HEK293 (cell line): ENCODE measurements at regions not wholly inside any gene's neighbourhood (a gene's known extent, or its start where the extent isn't known, plus 50 kb on each side); places are given as distances from the start of the nearest gene placed in this dataset.

Experiments
- CTCF ChIA-PET: fragments of 350-600 bp; formaldehyde crosslinking; extraction: SDS; loops from one replicate; lab custom pipeline; 2021; ENCODE audit warnings: antibody characterized with exemption; lab: Yijun Ruan, JAX
- POLR2A ChIA-PET: fragments of 300-600 bp; formaldehyde crosslinking; extraction: SDS; loops from one replicate; lab custom pipeline; 2020; ENCODE audit warnings: antibody characterized with exemption, inconsistent platforms; lab: Yijun Ruan, JAX
- H3K27ac ChIP-seq: fragments of 200-500 bp; sonication (Bioruptor generic); 2 replicates; pipeline ENCODE4 v1.5.1; 2014; ENCODE audit warnings: low read depth, low read length, control low read depth, inconsistent platforms; ENCODE audit errors: extremely low read depth
- H3K36me3 ChIP-seq, 2 experiments: fragments of 200-500 bp in 1 of 2; sonication (Bioruptor generic) in 1 of 2; 1 replicate in 1 of 2; 2 replicates in 1 of 2; pipeline ENCODE4 v1.5.1; 2014 to 2017; ENCODE audit warnings: inconsistent platforms in 2 of 2, low read length in 2 of 2; ENCODE audit not compliant: control insufficient read depth in 2 of 2, insufficient read depth in 1 of 2
- H3K4me1 ChIP-seq: fragments of 200-500 bp; sonication (Bioruptor generic); 2 replicates; pipeline ENCODE4 v1.5.1; 2014; ENCODE audit warnings: mild to moderate bottlenecking, low read length, inconsistent platforms; ENCODE audit not compliant: control insufficient read depth, insufficient read depth
- H3K4me3 ChIP-seq: 2 replicates; pipeline ENCODE4 v1.5.1; 2011; ENCODE audit warnings: low read depth, mild to moderate bottlenecking, control low read depth, low read length, moderate library complexity
- H3K9me3 ChIP-seq: fragments of 200-500 bp; sonication (Bioruptor generic); 2 replicates; pipeline ENCODE4 v1.5.1; 2014; ENCODE audit warnings: low read depth, low read length, inconsistent platforms; ENCODE audit not compliant: control insufficient read depth, insufficient read depth
- FEZF1 ChIP-seq: fragments of 450-650 bp; formaldehyde crosslinking; IDR thresholded peaks from 2 replicates; pipeline ENCODE4 v1.5.1; 2016; ENCODE audit warnings: missing biosample characterization, missing genetic modification characterization
- HIC1 ChIP-seq: fragments of 450-650 bp; formaldehyde crosslinking; IDR thresholded peaks from 2 replicates; pipeline ENCODE4 v1.5.1; 2016; ENCODE audit warnings: missing biosample characterization, missing genetic modification characterization
- KLF1 ChIP-seq: fragments of 450-650 bp; formaldehyde crosslinking; IDR thresholded peaks from 2 replicates; pipeline ENCODE4 v1.5.1; 2016; ENCODE audit warnings: missing biosample characterization, missing genetic modification characterization
- OVOL3 ChIP-seq: fragments of 450-650 bp; formaldehyde crosslinking; IDR thresholded peaks from 2 replicates; pipeline ENCODE4 v1.5.1; 2016; ENCODE audit warnings: missing biosample characterization, missing genetic modification characterization
- PBX3 ChIP-seq: sonication (generic); formaldehyde crosslinking; IDR thresholded peaks from 2 replicates; pipeline ENCODE4 v1.8.1; 2022; ENCODE audit warnings: mild to moderate bottlenecking, moderate library complexity, missing genetic modification reagents
- SCRT1 ChIP-seq: fragments of 450-650 bp; formaldehyde crosslinking; IDR thresholded peaks from 2 replicates; pipeline ENCODE4 v1.5.1; 2016; ENCODE audit warnings: missing biosample characterization, missing genetic modification characterization, borderline replicate concordance
- SP7 ChIP-seq: fragments of 450-650 bp; formaldehyde crosslinking; IDR thresholded peaks from 2 replicates; pipeline ENCODE4 v1.5.1; 2016; ENCODE audit warnings: missing biosample characterization, missing genetic modification characterization
- ZBTB20 ChIP-seq: fragments of 450-650 bp; formaldehyde crosslinking; IDR thresholded peaks from 2 replicates; pipeline ENCODE4 v1.5.1; 2016; ENCODE audit warnings: missing biosample characterization, missing genetic modification characterization
- ZBTB21 ChIP-seq: fragments of 450-650 bp; formaldehyde crosslinking; IDR thresholded peaks from 2 replicates; pipeline ENCODE4 v1.5.1; 2017; ENCODE audit warnings: missing biosample characterization, missing genetic modification characterization
- ZBTB7A ChIP-seq: fragments of 450-650 bp; formaldehyde crosslinking; IDR thresholded peaks from 2 replicates; pipeline ENCODE4 v1.5.1; 2016; ENCODE audit warnings: low read depth, missing biosample characterization, missing genetic modification characterization
- ZEB2 ChIP-seq: fragments of 450-650 bp; formaldehyde crosslinking; IDR thresholded peaks from 2 replicates; pipeline ENCODE4 v1.5.1; 2016; ENCODE audit warnings: missing biosample characterization, missing genetic modification characterization
- ZFP37 ChIP-seq: fragments of 450-650 bp; formaldehyde crosslinking; IDR thresholded peaks from 2 replicates; pipeline ENCODE4 v1.5.1; 2016; ENCODE audit warnings: missing biosample characterization, missing genetic modification characterization
- ZNF10 ChIP-seq: fragments of 450-650 bp; formaldehyde crosslinking; IDR thresholded peaks from 2 replicates; pipeline ENCODE4 v1.5.1; 2017; ENCODE audit warnings: missing biosample characterization, missing genetic modification characterization
- ZNF114 ChIP-seq: fragments of 450-650 bp; formaldehyde crosslinking; IDR thresholded peaks from 2 replicates; pipeline ENCODE4 v1.5.0; 2017; ENCODE audit warnings: missing biosample characterization, missing genetic modification characterization
- ZNF132 ChIP-seq: fragments of 450-650 bp; formaldehyde crosslinking; IDR thresholded peaks from 2 replicates; pipeline ENCODE4 v1.5.1; 2017; ENCODE audit warnings: missing biosample characterization, missing genetic modification characterization, borderline replicate concordance
- ZNF138 ChIP-seq: fragments of 450-650 bp; formaldehyde crosslinking; IDR thresholded peaks from 2 replicates; pipeline ENCODE4 v1.5.1; 2016; ENCODE audit warnings: missing biosample characterization, missing genetic modification characterization, borderline replicate concordance
- ZNF184 ChIP-seq: fragments of 450-650 bp; IDR thresholded peaks from 2 replicates; pipeline ENCODE4 v1.5.1; 2018; ENCODE audit warnings: missing biosample characterization, mild to moderate bottlenecking, missing genetic modification characterization
- ZNF23 ChIP-seq: fragments of 450-650 bp; formaldehyde crosslinking; IDR thresholded peaks from 2 replicates; pipeline ENCODE4 v1.5.1; 2016; ENCODE audit warnings: missing biosample characterization, missing genetic modification characterization, borderline replicate concordance
- ZNF311 ChIP-seq: fragments of 450-650 bp; formaldehyde crosslinking; IDR thresholded peaks from 2 replicates; pipeline ENCODE4 v1.5.1; 2017; ENCODE audit warnings: missing biosample characterization, missing genetic modification characterization, borderline replicate concordance
- ZNF426 ChIP-seq: fragments of 450-650 bp; formaldehyde crosslinking; IDR thresholded peaks from 2 replicates; pipeline ENCODE4 v1.5.1; 2017; ENCODE audit warnings: missing biosample characterization, missing genetic modification characterization, mild to moderate bottlenecking, inconsistent platforms, moderate library complexity
- ZNF514 ChIP-seq: fragments of 450-650 bp; formaldehyde crosslinking; IDR thresholded peaks from 2 replicates; pipeline ENCODE4 v1.5.1; 2016; ENCODE audit warnings: missing biosample characterization, missing genetic modification characterization
- ZNF530 ChIP-seq: fragments of 450-650 bp; formaldehyde crosslinking; IDR thresholded peaks from 2 replicates; pipeline ENCODE4 v1.5.1; 2016; ENCODE audit warnings: low read depth, missing biosample characterization, missing genetic modification characterization
- ZNF610 ChIP-seq: fragments of 450-650 bp; formaldehyde crosslinking; IDR thresholded peaks from 2 replicates; pipeline ENCODE4 v1.5.1; 2016; ENCODE audit warnings: missing biosample characterization, missing genetic modification characterization, borderline replicate concordance
- ZNF660 ChIP-seq: fragments of 450-650 bp; IDR thresholded peaks from 2 replicates; pipeline ENCODE4 v1.5.1; 2018; ENCODE audit warnings: missing biosample characterization, mild to moderate bottlenecking, missing genetic modification characterization
- ZNF747 ChIP-seq: fragments of 450-650 bp; formaldehyde crosslinking; IDR thresholded peaks from 2 replicates; pipeline ENCODE4 v1.5.1; 2016; ENCODE audit warnings: missing biosample characterization, missing genetic modification characterization
- ZNF791 ChIP-seq: fragments of 450-650 bp; formaldehyde crosslinking; IDR thresholded peaks from 2 replicates; pipeline ENCODE4 v1.5.1; 2016; ENCODE audit warnings: missing biosample characterization, missing genetic modification characterization
- ZSCAN30 ChIP-seq: fragments of 450-650 bp; IDR thresholded peaks from 2 replicates; pipeline ENCODE4 v1.5.1; 2018; ENCODE audit warnings: missing biosample characterization, mild to moderate bottlenecking, missing genetic modification characterization, moderate library complexity
- ZXDB ChIP-seq: fragments of 450-650 bp; formaldehyde crosslinking; IDR thresholded peaks from 2 replicates; pipeline ENCODE4 v1.5.1; 2016; ENCODE audit warnings: missing biosample characterization, missing genetic modification characterization
- TF ChIP-seq, protein P1 (sequence below): fragments of 450-650 bp; formaldehyde crosslinking; IDR thresholded peaks from 2 replicates; pipeline ENCODE4 v1.5.1; 2017; ENCODE audit warnings: missing biosample characterization, missing genetic modification characterization

DNA sequence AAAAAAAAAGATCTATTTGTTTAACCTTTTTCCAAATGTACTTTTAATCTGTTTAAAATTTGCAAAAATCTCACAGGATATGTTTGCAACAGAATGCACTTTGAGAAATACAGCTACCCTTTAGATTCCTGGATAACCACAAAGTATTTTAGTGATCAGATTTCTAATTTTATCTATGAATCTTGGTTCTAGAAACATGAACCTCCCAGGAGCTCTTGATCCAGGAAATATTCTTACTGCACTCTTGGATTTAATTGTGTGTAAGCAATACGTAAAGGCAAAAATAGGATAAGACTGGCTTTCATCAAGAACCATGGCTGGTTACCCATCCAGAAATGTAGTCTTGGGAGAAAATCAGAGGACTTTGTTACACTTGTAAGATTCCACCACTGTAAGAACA lies 1581.8 kb upstream of the WWC1 start:
- ChIA-PET POLR2A (no interaction called here), CTCF (interaction anchor here (0.6 kb wide), 1 partner anchor 1293 kb away, joined by 4 read pairs; no protein-coding TSS in a partner anchor)
- Histone ChIP-seq H3K4me3 (no peak overlapping the region), H3K27ac (no peak overlapping the region), H3K4me1 (no peaks in the 10 kb centered on the region), H3K9me3 (no peaks in the 10 kb centered on the region), H3K36me3 (no peaks in the 10 kb centered on the region)
- TF ChIP-seq ZNF132 (tag by site-specific recombination), result no peak
- TF ChIP-seq ZNF530 (tag by site-specific recombination), result no peak
- no peak for TF ChIP-seq ZNF114
- TF ChIP-seq ZNF747, result no peak
- no peak for TF ChIP-seq ZXDB
- TF ChIP-seq ZBTB7A (tag by site-specific recombination), result no peak
- TF ChIP-seq KLF1 (tag by site-specific recombination), result no peak
- TF ChIP-seq FEZF1 (tag by site-specific recombination), result no peak
- no peak for TF ChIP-seq ZNF610 (tag by site-specific recombination)
- no peak for TF ChIP-seq SCRT1 (tag by site-specific recombination)
- no peak for TF ChIP-seq ZSCAN30 (tag by site-specific recombination)
- TF ChIP-seq ZNF514 (tag by site-specific recombination), result no peak
- no peak for TF ChIP-seq ZNF660 (tag by site-specific recombination)

DNA sequence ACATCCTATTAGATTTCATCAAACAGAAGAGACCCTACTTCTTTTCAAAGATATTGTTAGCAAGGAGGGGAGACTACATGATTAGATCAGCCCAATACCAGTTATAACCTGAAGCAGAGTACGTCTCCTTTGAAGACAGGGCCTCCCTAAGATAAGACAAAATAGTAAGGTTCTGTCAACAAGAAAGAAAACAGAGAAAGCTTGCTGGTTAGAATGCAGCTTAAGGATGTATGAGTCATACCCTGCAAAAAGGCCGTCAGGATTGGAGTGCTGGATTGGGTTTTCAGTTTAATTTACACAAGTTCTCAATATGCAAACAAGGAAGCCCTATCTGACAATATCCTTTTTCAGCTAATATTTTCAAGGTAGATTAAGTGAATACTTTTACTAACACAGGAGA lies 1581.2 kb upstream of the WWC1 start:
- POLR2A ChIA-PET, result no interaction called here
- no peaks in the 10 kb centered on the region for H3K4me1 ChIP-seq
- no peaks in the 10 kb centered on the region for H3K36me3 ChIP-seq
- CTCF ChIA-PET, result interaction anchor here (0.6 kb wide), 1 partner anchor 1293 kb away, joined by 4 read pairs; no protein-coding TSS in a partner anchor
- no peak overlapping the region for H3K27ac ChIP-seq
- no peak for TF ChIP-seq ZBTB20 (tag by site-specific recombination)
- no peak for TF ChIP-seq HIC1 (tag by site-specific recombination)
- TF ChIP-seq ZNF311 (tag by site-specific recombination), result no peak
- TF ChIP-seq ZFP37 (tag by site-specific recombination), result no peak
- no peak for TF ChIP-seq ZNF184 (tag by site-specific recombination)
- TF ChIP-seq ZNF10, result no peak
- TF ChIP-seq ZBTB21 (tag by site-specific recombination), result no peak
- no peak for TF ChIP-seq ZNF23
- TF ChIP-seq ZNF138 (tag by site-specific recombination), result no peak
- no peak for TF ChIP-seq ZNF791 (tag by site-specific recombination)
- H3K9me3 ChIP-seq, result no peaks in the 10 kb centered on the region
- H3K4me3 ChIP-seq, result no peak overlapping the region

- ChIA-PET CTCF (no interaction called here), POLR2A (no interaction called here)
- Histone ChIP-seq H3K4me3 (no peak overlapping the region), H3K36me3 (no peaks in the 10 kb centered on the region), H3K27ac (no peak overlapping the region), H3K4me1 (no peaks in the 10 kb centered on the region), H3K9me3 (no peaks in the 10 kb centered on the region)
- TF ChIP-seq PBX3 (CRISPR knock-in tag) (no peak), ZNF426 (no peak), ZEB2 (tag by site-specific recombination) (no peak), ZNF514 (tag by site-specific recombination) (no peak), SP7 (tag by site-specific recombination) (no peak), OVOL3 (tag by site-specific recombination) (no peak), ZNF311 (tag by site-specific recombination) (no peak)
- TF ChIP-seq, protein P1, sequence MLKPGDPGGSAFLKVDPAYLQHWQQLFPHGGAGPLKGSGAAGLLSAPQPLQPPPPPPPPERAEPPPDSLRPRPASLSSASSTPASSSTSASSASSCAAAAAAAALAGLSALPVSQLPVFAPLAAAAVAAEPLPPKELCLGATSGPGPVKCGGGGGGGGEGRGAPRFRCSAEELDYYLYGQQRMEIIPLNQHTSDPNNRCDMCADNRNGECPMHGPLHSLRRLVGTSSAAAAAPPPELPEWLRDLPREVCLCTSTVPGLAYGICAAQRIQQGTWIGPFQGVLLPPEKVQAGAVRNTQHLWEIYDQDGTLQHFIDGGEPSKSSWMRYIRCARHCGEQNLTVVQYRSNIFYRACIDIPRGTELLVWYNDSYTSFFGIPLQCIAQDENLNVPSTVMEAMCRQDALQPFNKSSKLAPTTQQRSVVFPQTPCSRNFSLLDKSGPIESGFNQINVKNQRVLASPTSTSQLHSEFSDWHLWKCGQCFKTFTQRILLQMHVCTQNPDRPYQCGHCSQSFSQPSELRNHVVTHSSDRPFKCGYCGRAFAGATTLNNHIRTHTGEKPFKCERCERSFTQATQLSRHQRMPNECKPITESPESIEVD (tag by site-specific recombination), result no peak
Observed at GRCh38 chr5:166712447-166713185, 1578.8 kb upstream of the WWC1 start.
